Muscle layer of colon (tissue), 2 donors: ENCODE measurements at regions not wholly inside any gene's neighbourhood (a gene's known extent, or its start where the extent isn't known, plus 50 kb on each side); places are given as distances from the start of the nearest gene placed in this dataset.

Source experiments
- H3K27ac ChIP-seq: one replicate; pipeline ENCODE4 v1.7.0; 2013; ENCODE audit warnings: low read depth, mild to moderate bottlenecking, low read length, moderate library complexity
- H3K27me3 ChIP-seq, 2 donors: one replicate each; pipeline ENCODE4 v1.7.0; 2013; ENCODE audit warnings: low read length in 2 of 2, mild to moderate bottlenecking in 2 of 2; ENCODE audit not compliant: insufficient read depth in 2 of 2, control insufficient read depth in 1 of 2
- H3K36me3 ChIP-seq: one replicate; pipeline ENCODE4 v1.7.0; 2013; ENCODE audit warnings: mild to moderate bottlenecking, low read length; ENCODE audit not compliant: insufficient read depth
- H3K4me1 ChIP-seq: one replicate; pipeline ENCODE4 v1.7.0; 2013; ENCODE audit warnings: mild to moderate bottlenecking, low read length; ENCODE audit not compliant: insufficient read depth
- H3K4me3 ChIP-seq, 2 donors: one replicate each; pipeline ENCODE4 v1.7.0; 2013; ENCODE audit warnings: low read length in 2 of 2, low read depth in 1 of 2, mild to moderate bottlenecking in 1 of 2, moderate library complexity in 1 of 2
- H3K9ac ChIP-seq: one replicate; pipeline ENCODE4 v1.7.0; 2013; ENCODE audit warnings: low read length
- H3K9me3 ChIP-seq: one replicate; pipeline ENCODE4 v1.7.0; 2013; ENCODE audit warnings: mild to moderate bottlenecking, low read length
- donor health status: abdominal sarcoma.
- donor health status: Adenocarcinoma of cecum.

GRCh38 chr14:26860111-26860510 lies 262.3 kb upstream of the NOVA1 start:
- Histone ChIP-seq H3K4me3 (no peak overlapping the region), H3K36me3 (no peaks in the 10 kb centered on the region), H3K27me3 (no peaks in the 10 kb centered on the region), H3K9ac (no peak overlapping the region), H3K27ac (no peak overlapping the region), H3K4me1 (peaks cover 11% of the 10 kb centered on the region), H3K9me3 (no peaks in the 10 kb centered on the region)

GRCh38 chr14:26863736-26864135 lies 265.9 kb upstream of the NOVA1 start:
- H3K4me3 ChIP-seq: no peak overlapping the region
- H3K9me3 ChIP-seq: no peaks in the 10 kb centered on the region
- no peak overlapping the region for H3K9ac ChIP-seq
- H3K36me3 ChIP-seq: no peaks in the 10 kb centered on the region
- H3K27ac ChIP-seq: no peak overlapping the region
- H3K27me3 ChIP-seq: no peaks in the 10 kb centered on the region
- no peaks in the 10 kb centered on the region for H3K4me1 ChIP-seq

GRCh38 chr14:26866721-26867120 lies 268.9 kb upstream of the NOVA1 start:
- H3K4me3 ChIP-seq: no peak overlapping the region
- no peak overlapping the region for H3K9ac ChIP-seq
- peaks cover 10% of the 10 kb centered on the region for H3K4me1 ChIP-seq
- H3K9me3 ChIP-seq: no peaks in the 10 kb centered on the region
- no peaks in the 10 kb centered on the region for H3K27me3 ChIP-seq
- no peak overlapping the region for H3K27ac ChIP-seq
- H3K36me3 ChIP-seq: no peaks in the 10 kb centered on the region

GRCh38 chr14:26867171-26867757 lies 269.4 kb upstream of the NOVA1 start:
- Histone ChIP-seq H3K27ac (no peak overlapping the region), H3K27me3 (no peaks in the 10 kb centered on the region), H3K9ac (no peak overlapping the region), H3K4me3 (no peak overlapping the region), H3K36me3 (no peaks in the 10 kb centered on the region), H3K4me1 (peaks cover 16% of the 10 kb centered on the region), H3K9me3 (no peaks in the 10 kb centered on the region)

- Histone ChIP-seq H3K27me3 (no peaks in the 10 kb centered on the region), H3K36me3 (no peaks in the 10 kb centered on the region), H3K9me3 (no peaks in the 10 kb centered on the region), H3K9ac (no peak overlapping the region), H3K4me3 (no peak overlapping the region), H3K27ac (no peak overlapping the region), H3K4me1 (peaks cover 27% of the 10 kb centered on the region)
Measured at GRCh38 chr14:26870096-26870495, 272.3 kb upstream of the NOVA1 start.

- no peak overlapping the region for H3K4me3 ChIP-seq
- no peaks in the 10 kb centered on the region for H3K9me3 ChIP-seq
- no peak overlapping the region for H3K9ac ChIP-seq
- H3K4me1 ChIP-seq: peaks cover 27% of the 10 kb centered on the region
- H3K27ac ChIP-seq: peak overlapping the region; percentile 12
- H3K27me3 ChIP-seq: no peaks in the 10 kb centered on the region
- no peaks in the 10 kb centered on the region for H3K36me3 ChIP-seq
Measured at GRCh38 chr14:26870722-26871617, 273.1 kb upstream of the NOVA1 start.

- Histone ChIP-seq H3K4me3 (peak overlapping the region in 1 of 2 donors; percentile 15), H3K36me3 (no peaks in the 10 kb centered on the region), H3K27me3 (no peaks in the 10 kb centered on the region), H3K4me1 (peaks cover 27% of the 10 kb centered on the region), H3K9ac (no peak overlapping the region), H3K27ac (peak overlapping the region; percentile 64), H3K9me3 (no peaks in the 10 kb centered on the region)
Measured at GRCh38 chr14:26872515-26873361, 274.9 kb upstream of the NOVA1 start.

GRCh38 chr14:26873362-26873960 lies 275.6 kb upstream of the NOVA1 start:
- no peak overlapping the region for H3K9ac ChIP-seq
- peaks cover 27% of the 10 kb centered on the region for H3K4me1 ChIP-seq
- H3K36me3 ChIP-seq: no peaks in the 10 kb centered on the region
- no peak overlapping the region for H3K4me3 ChIP-seq
- no peaks in the 10 kb centered on the region for H3K27me3 ChIP-seq
- H3K9me3 ChIP-seq: no peaks in the 10 kb centered on the region
- peak overlapping the region; percentile 64 for H3K27ac ChIP-seq

GRCh38 chr14:26887847-26888246 lies 290.0 kb upstream of the NOVA1 start:
- H3K9ac ChIP-seq: no peak overlapping the region
- no peaks in the 10 kb centered on the region for H3K4me1 ChIP-seq
- no peaks in the 10 kb centered on the region for H3K36me3 ChIP-seq
- no peaks in the 10 kb centered on the region for H3K27me3 ChIP-seq
- H3K27ac ChIP-seq: no peak overlapping the region
- no peak overlapping the region for H3K4me3 ChIP-seq
- H3K9me3 ChIP-seq: no peaks in the 10 kb centered on the region

- no peaks in the 10 kb centered on the region for H3K36me3 ChIP-seq
- no peaks in the 10 kb centered on the region for H3K9me3 ChIP-seq
- no peaks in the 10 kb centered on the region for H3K4me1 ChIP-seq
- H3K27ac ChIP-seq: no peak overlapping the region
- no peak overlapping the region for H3K9ac ChIP-seq
- H3K4me3 ChIP-seq: no peak overlapping the region
- H3K27me3 ChIP-seq: no peaks in the 10 kb centered on the region
Measured at GRCh38 chr14:26888592-26888991, 290.8 kb upstream of the NOVA1 start.

GRCh38 chr14:26896447-26896846 lies 298.6 kb upstream of the NOVA1 start:
- H3K27ac ChIP-seq: no peak overlapping the region
- no peaks in the 10 kb centered on the region for H3K36me3 ChIP-seq
- H3K4me3 ChIP-seq: no peak overlapping the region
- no peaks in the 10 kb centered on the region for H3K27me3 ChIP-seq
- H3K4me1 ChIP-seq: no peaks in the 10 kb centered on the region
- no peaks in the 10 kb centered on the region for H3K9me3 ChIP-seq
- H3K9ac ChIP-seq: no peak overlapping the region
